GM12878 (cell line): ENCODE measurements at regions not wholly inside any gene's neighbourhood (a gene's known extent, or its start where the extent isn't known, plus 50 kb on each side); places are given as distances from the start of the nearest gene placed in this dataset.

ENCODE experiments used
- ATAC-seq: fragments of 200-7000 bp; cut with Tn5 transposase; 3 replicates; pipeline ENCODE4 v1.9.1; 2020; ENCODE audit warnings: mild to moderate bottlenecking, moderate library complexity
- BruUV-seq: library from RNA; stranded (reverse); fragments of 400-500 nt; replicated peaks from 2 replicates; lab custom pipeline; 2021; lab: Mats Ljungman, UMichigan
- CTCF ChIA-PET: fragments of 300-600 bp; sonication (Branson Sonifier 250); formaldehyde crosslinking; extraction: SDS; loops from one replicate; lab custom pipeline; 2021; ENCODE audit warnings: inconsistent platforms; lab: Yijun Ruan, JAX
- POLR2A ChIA-PET: fragments of 350-600 bp; formaldehyde crosslinking; extraction: SDS; loops from one replicate; lab custom pipeline; 2021; ENCODE audit warnings: inconsistent platforms; lab: Charles Lee
- RAD21 ChIA-PET: fragments of 300-600 bp; sonication (Branson Sonifier 250); formaldehyde crosslinking; loops from one replicate; lab custom pipeline; 2023; ENCODE audit warnings: antibody characterized with exemption; ENCODE audit not compliant: unreplicated experiment; lab: Charles Lee
- SMC1A ChIA-PET: fragments of 300-600 bp; sonication (Branson Sonifier 250); formaldehyde crosslinking; loops from one replicate; lab custom pipeline; 2023; ENCODE audit not compliant: unreplicated experiment, uncharacterized antibody; lab: Charles Lee
- DNase-seq: peaks from one replicate; pipeline ENCODE4 v3.0.0-alpha.2; 2011; ENCODE audit warnings: low read depth, low spot score
- FAIRE-seq: peaks from 3 replicates; lab custom pipeline; 2011; peaks lifted over from hg19 to GRCh38; lab: Jason Lieb, UNC
- H2AFZ ChIP-seq: 2 replicates; pipeline ENCODE4 v1.6.0; 2011; ENCODE audit warnings: low read depth, low read length, control low read depth; ENCODE audit not compliant: control insufficient read depth
- H3K27ac ChIP-seq: 2 replicates; pipeline ENCODE4 v1.5.1; 2011; ENCODE audit warnings: control low read depth; ENCODE audit not compliant: control insufficient read depth, insufficient read depth
- H3K27me3 ChIP-seq, 2 experiments: replicated peaks in 1 of 2; 2 replicates each; pipeline versions ENCODE4 v1.6.0 to v1.6.1; 2011; ENCODE audit warnings: low read length in 1 of 2; ENCODE audit not compliant: control insufficient read depth in 2 of 2, insufficient read depth in 2 of 2
- H3K36me3 ChIP-seq, 2 experiments: 2 replicates each; pipeline ENCODE4 v1.5.1; 2011; ENCODE audit warnings: low read length in 1 of 2; ENCODE audit not compliant: control insufficient read depth in 2 of 2, insufficient read depth in 2 of 2
- H3K4me1 ChIP-seq: 2 replicates; pipeline ENCODE4 v1.6.1; 2011; ENCODE audit warnings: mild to moderate bottlenecking, low read length, moderate library complexity, mixed read lengths; ENCODE audit not compliant: control insufficient read depth, insufficient read depth
- H3K4me2 ChIP-seq: 2 replicates; pipeline ENCODE4 v1.6.0; 2011; ENCODE audit warnings: control low read depth; ENCODE audit not compliant: control insufficient read depth, insufficient read depth
- H3K4me3 ChIP-seq: fragments of 200-600 bp; sonication (generic); 2 replicates; pipeline ENCODE4 v1.5.1; 2016
- H3K79me2 ChIP-seq: 2 replicates; pipeline ENCODE4 v1.6.0; 2011; ENCODE audit warnings: low read length; ENCODE audit not compliant: control insufficient read depth, insufficient read depth
- H3K9ac ChIP-seq: 2 replicates; pipeline ENCODE4 v1.8.0; 2011; ENCODE audit warnings: low read length, control low read depth, mixed read lengths; ENCODE audit not compliant: control insufficient read depth, insufficient read depth
- H3K9me3 ChIP-seq: replicated peaks from 3 replicates; pipeline ENCODE4 v1.5.1; 2011; ENCODE audit warnings: mild to moderate bottlenecking, low read length; ENCODE audit not compliant: control insufficient read depth, insufficient read depth
- H4K20me1 ChIP-seq: 2 replicates; pipeline ENCODE4 v1.6.0; 2011; ENCODE audit not compliant: control insufficient read depth, insufficient read depth
- BRCA1 ChIP-seq: IDR thresholded peaks from 2 replicates; pipeline ENCODE4 v1.6.1; 2011; ENCODE audit warnings: low read depth, low read length, improper control_type of control experiment
- DPF2 ChIP-seq: fragments of 450-650 bp; IDR thresholded peaks from 2 replicates; pipeline ENCODE4 v1.6.1; 2017; ENCODE audit warnings: mild to moderate bottlenecking
- EGR1 ChIP-seq, 2 experiments: IDR thresholded peaks; 1 replicate in 1 of 2; 2 replicates in 1 of 2; pipeline ENCODE4 v1.6.1; 2011 to 2012; ENCODE audit warnings: low read depth in 2 of 2, low read length in 2 of 2, borderline replicate concordance in 1 of 2, mild to moderate bottlenecking in 1 of 2, moderate library complexity in 1 of 2
- EZH2 ChIP-seq: IDR thresholded peaks from 2 replicates; pipeline ENCODE4 v1.6.1; 2012; ENCODE audit warnings: low read depth, mild to moderate bottlenecking, control low read depth, inconsistent platforms, low read length, borderline replicate concordance; ENCODE audit not compliant: control insufficient read depth
- GABPA ChIP-seq: IDR thresholded peaks from 2 replicates; pipeline ENCODE4 v1.6.1; 2014; ENCODE audit warnings: antibody characterized with exemption, low read depth, mild to moderate bottlenecking, inconsistent platforms
- HDAC2 ChIP-seq: fragments of 200-600 bp; sonication (generic); IDR thresholded peaks from 2 replicates; pipeline ENCODE4 v1.6.1; 2017
- HDAC6 ChIP-seq: fragments of 200-600 bp; sonication (generic); IDR thresholded peaks from one replicate; pipeline ENCODE4 v1.8.0; 2017; ENCODE audit warnings: antibody characterized with exemption; ENCODE audit not compliant: unreplicated experiment
- IRF3 ChIP-seq: fragments of 450-650 bp; IDR thresholded peaks from 2 replicates; pipeline ENCODE4 v1.6.1; 2014; ENCODE audit warnings: mild to moderate bottlenecking
- MXI1 ChIP-seq: fragments of 150-350 bp; IDR thresholded peaks from 2 replicates; pipeline ENCODE4 v1.6.1; 2011; ENCODE audit warnings: low read depth, mild to moderate bottlenecking, inconsistent platforms, low read length, improper control_type of control experiment
- SIX5 ChIP-seq: IDR thresholded peaks from 2 replicates; pipeline ENCODE4 v1.6.1; 2011; ENCODE audit warnings: mild to moderate bottlenecking, low read depth, low read length, moderate library complexity; ENCODE audit not compliant: severe bottlenecking
- SREBF1 ChIP-seq: IDR thresholded peaks from 2 replicates; pipeline ENCODE4 v1.6.1; 2012; ENCODE audit warnings: mild to moderate bottlenecking, low read length
- YY1 ChIP-seq: IDR thresholded peaks from 2 replicates; pipeline ENCODE4 v1.6.1; 2011; ENCODE audit warnings: low read depth, mild to moderate bottlenecking, low read length
- ZNF622 ChIP-seq: fragments of 450-650 bp; IDR thresholded peaks from 2 replicates; pipeline ENCODE4 v1.6.1; 2017; ENCODE audit warnings: mild to moderate bottlenecking, inconsistent platforms
- WGBS: methylation state at CpG from one replicate; pipeline ENCODE4 v1.1.6; 2016; ENCODE audit warnings: low lambda C conversion rate; ENCODE audit not compliant: insufficient replicate concordance, insufficient coverage; ENCODE audit errors: missing lambda C conversion rate; 5-methylcytosine and 5-hydroxymethylcytosine counted together
- in situ Hi-C: fragments of 300-500 bp; cut with MboI; formaldehyde crosslinking; loops from 9 replicates; pipeline ENCODE4 v1.14.3; 2018; ENCODE audit warnings: mixed read lengths
- intact Hi-C: fragments of 100-400 bp; cut with micrococcal nuclease; formaldehyde crosslinking; loops from one replicate; pipeline ENCODE4 v1.14.2; 2022; ENCODE audit not compliant: unreplicated experiment

- 54% methylated on average over 2 of the region's 2 CpGs for WGBS
- DNase-seq = no peak
- Histone ChIP-seq H3K4me3 (no peak overlapping the region), H3K4me1 (no peaks in the 10 kb centered on the region), H3K27ac (no peak overlapping the region), H3K9me3 (no peaks in the 10 kb centered on the region), H3K4me2 (no peak overlapping the region), H4K20me1 (no peaks in the 10 kb centered on the region), H3K36me3 (no peaks in the 10 kb centered on the region), H3K9ac (no peak overlapping the region), H2AFZ (no peak overlapping the region), H3K27me3 (no peaks in the 10 kb centered on the region; a peak in 1 of 4 replicates), H3K79me2 (no peaks in the 10 kb centered on the region)
- CTCF ChIA-PET = no interaction called here
- no peak for FAIRE-seq
- RAD21 ChIA-PET = no interaction called here
- intact Hi-C loops = no loop called here
- SMC1A ChIA-PET = no interaction called here
- no TSS peak for BruUV-seq
- in situ Hi-C loops = no loop called here
- POLR2A ChIA-PET = no interaction called here
- TF ChIP-seq EGR1 (IDR thresholded peaks at IDR 0.05; ENCODE audit: borderline replicate concordance in 1 of 2, low read depth in 2 of 2, low read length in 2 of 2) = no peak
- TF ChIP-seq SIX5 = no peak
- TF ChIP-seq HDAC6 = no peak
- TF ChIP-seq DPF2 = no peak
- TF ChIP-seq ZNF622 = no peak
- no peak for TF ChIP-seq GABPA
- TF ChIP-seq YY1 = no peak
- TF ChIP-seq IRF3 = no peak
- TF ChIP-seq HDAC2 = no peak
- no peak for TF ChIP-seq BRCA1
- no peak for TF ChIP-seq EZH2
- TF ChIP-seq MXI1 = no peak
- no peak for TF ChIP-seq SREBF1
- ATAC-seq = no peak
Measured at GRCh38 chr2:48901416-48901815, 145.9 kb upstream of the LHCGR start.
